Putamen (tissue), 1 donor: ENCODE measurements at regions not wholly inside any gene's neighbourhood (a gene's known extent, or its start where the extent isn't known, plus 50 kb on each side); places are given as distances from the start of the nearest gene placed in this dataset.
"Not testable (repeated sequence)": the region's sequence is repeated elsewhere in the genome, so short reads cannot be mapped to it uniquely, and the experiment has no call there.

Experiments used
- DNase-seq: peaks from one replicate; pipeline ENCODE4 v3.0.0-alpha.2; 2016; ENCODE audit warnings: low spot score

GRCh38 chr7:32648408-32649156 is 153.3 kb downstream of the AVL9 start:
- no peak for DNase-seq

- DNase-seq: not testable (repeated sequence)
These were observed 150.0 kb downstream of the AVL9 start for GRCh38 chr7:32645255-32645654.

DNA sequence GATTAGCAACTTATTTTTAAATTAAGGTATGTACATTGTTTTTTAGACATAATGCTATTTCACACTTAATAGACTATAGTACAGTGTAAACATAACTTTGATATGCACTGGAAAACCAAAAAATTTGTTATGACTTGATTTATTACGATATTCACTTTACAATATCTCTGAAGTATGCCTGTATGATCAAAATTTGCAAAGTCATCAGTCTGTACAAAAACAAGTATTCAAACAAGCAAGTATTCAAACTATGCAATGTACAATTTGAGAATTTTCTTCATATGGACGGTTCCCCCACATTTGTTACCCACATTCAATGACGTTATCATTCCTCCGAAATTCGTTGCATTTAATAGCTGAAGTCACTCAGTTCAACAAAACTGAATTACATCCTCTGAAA is 147.9 kb downstream of the AVL9 start:
- no peak for DNase-seq

DNA sequence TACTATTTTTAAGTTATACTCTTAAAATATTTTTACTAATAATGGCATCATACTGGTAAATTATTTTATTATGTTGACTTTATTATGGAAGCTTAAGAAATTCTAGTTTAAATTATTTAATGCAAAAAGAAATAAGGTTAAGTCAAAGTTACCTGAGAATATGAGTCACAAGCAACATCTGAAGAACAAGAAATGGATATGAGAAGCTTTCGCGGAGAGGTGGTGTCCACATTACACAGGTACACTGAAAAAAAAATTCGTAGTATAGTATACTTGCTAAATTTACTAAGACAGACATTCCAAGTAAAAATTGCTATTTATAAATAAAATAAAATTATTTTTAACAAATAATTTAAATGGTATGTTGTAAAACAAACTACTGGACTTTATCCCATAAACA is 143.8 kb downstream of the AVL9 start:
- no peak for DNase-seq

- not testable (repeated sequence) for DNase-seq
These were observed 143.3 kb downstream of the AVL9 start for GRCh38 chr7:32638479-32639121.
